Endothelial cell of umbilical vein (primary cell): ENCODE measurements at regions not wholly inside any gene's neighbourhood (a gene's known extent, or its start where the extent isn't known, plus 50 kb on each side); places are given as distances from the start of the nearest gene placed in this dataset.

Experiments used
- BruUV-seq: library from RNA; stranded (reverse); fragments of 400-500 nt; replicated peaks from 2 replicates; lab custom pipeline; 2021; lab: Mats Ljungman, UMichigan
- CTCF ChIA-PET: fragments of 300-600, 350-600 bp; sonication (Branson Sonifier 250); formaldehyde crosslinking; loops from one replicate; lab custom pipeline; 2021; ENCODE audit warnings: antibody characterized with exemption, inconsistent platforms; lab: Charles Lee
- POLR2A ChIA-PET: fragments of 300-600, 350-600 bp; sonication (Branson Sonifier 250); formaldehyde crosslinking; loops from one replicate; lab custom pipeline; 2021; ENCODE audit warnings: antibody characterized with exemption, inconsistent platforms; lab: Charles Lee
- DNase-seq: peaks from one replicate; pipeline ENCODE4 v3.0.0-alpha.2; 2011; ENCODE audit warnings: low read depth, low spot score
- FAIRE-seq: peaks from 2 replicates; lab custom pipeline; 2011; peaks lifted over from hg19 to GRCh38; lab: Jason Lieb, UNC
- H2AFZ ChIP-seq: 2 replicates; pipeline ENCODE4 v1.6.0; 2012; ENCODE audit warnings: low read depth, low read length, control low read depth, inconsistent platforms
- H3K27ac ChIP-seq: 2 replicates; pipeline ENCODE4 v1.5.1; 2011; ENCODE audit warnings: low read depth, mild to moderate bottlenecking, control low read depth, low read length, moderate library complexity; ENCODE audit not compliant: insufficient read depth
- H3K27me3 ChIP-seq, 2 experiments: 2 replicates each; pipeline versions ENCODE4 v1.6.0 to v1.6.1; 2011; ENCODE audit warnings: low read length in 2 of 2, mixed read lengths in 1 of 2; ENCODE audit not compliant: control insufficient read depth in 2 of 2, insufficient read depth in 2 of 2
- H3K36me3 ChIP-seq, 2 experiments: 2 replicates in 1 of 2; 3 replicates in 1 of 2; pipeline ENCODE4 v1.5.1; 2011; ENCODE audit warnings: low read length in 2 of 2, mild to moderate bottlenecking in 1 of 2, moderate library complexity in 1 of 2; ENCODE audit not compliant: control insufficient read depth in 2 of 2, insufficient read depth in 2 of 2; ENCODE audit errors: extremely low read depth in 1 of 2
- H3K4me1 ChIP-seq: 3 replicates; pipeline ENCODE4 v1.5.1; 2011; ENCODE audit warnings: mild to moderate bottlenecking, low read length; ENCODE audit not compliant: control insufficient read depth, insufficient read depth; ENCODE audit errors: extremely low read depth
- H3K4me2 ChIP-seq: 2 replicates; pipeline ENCODE4 v1.6.1; 2011; ENCODE audit warnings: low read length, control low read depth, mixed read lengths; ENCODE audit not compliant: insufficient read depth
- H3K4me3 ChIP-seq, 3 experiments: fragments of 200-600 bp in 1 of 3; sonication (generic), shearing (Covaris generic) in 1 of 3; replicated peaks in 1 of 3; 2 replicates each; pipeline ENCODE4 v1.5.1; 2011 to 2016; ENCODE audit warnings: control low read depth in 3 of 3, low read length in 3 of 3, mild to moderate bottlenecking in 2 of 3, inconsistent platforms in 1 of 3, low read depth in 1 of 3, moderate library complexity in 1 of 3; ENCODE audit not compliant: insufficient read depth in 1 of 3
- H3K79me2 ChIP-seq: 2 replicates; pipeline ENCODE4 v1.6.0; 2012; ENCODE audit warnings: low read length, inconsistent platforms; ENCODE audit not compliant: control insufficient read depth, insufficient read depth
- H3K9ac ChIP-seq: replicated peaks from 2 replicates; pipeline ENCODE3; 2011; ENCODE audit warnings: low read length, control low read depth; ENCODE audit not compliant: insufficient read depth; ENCODE audit errors: extremely low read depth
- H3K9me1 ChIP-seq: replicated peaks from 3 replicates; pipeline ENCODE4 v1.6.0; 2011; ENCODE audit warnings: mild to moderate bottlenecking, low read length; ENCODE audit not compliant: control insufficient read depth, insufficient read depth; ENCODE audit errors: extremely low read depth
- H3K9me3 ChIP-seq: replicated peaks from 2 replicates; pipeline ENCODE4 v1.5.1; 2012; ENCODE audit warnings: low read length, inconsistent platforms; ENCODE audit not compliant: control insufficient read depth, insufficient read depth
- H4K20me1 ChIP-seq: replicated peaks from 2 replicates; pipeline ENCODE3; 2011; ENCODE audit warnings: mild to moderate bottlenecking, low read length; ENCODE audit not compliant: control insufficient read depth, insufficient read depth; ENCODE audit errors: extremely low read depth
- CTCF ChIP-seq, 2 donors: IDR thresholded peaks; 1 replicate in 1 of 2; 2 replicates in 1 of 2; pipeline ENCODE4 v1.5.1; 2011; ENCODE audit warnings: low read length in 2 of 2, mild to moderate bottlenecking in 2 of 2, moderate library complexity in 2 of 2, control low read depth in 1 of 2, inconsistent platforms in 1 of 2, low read depth in 1 of 2; ENCODE audit not compliant: insufficient read depth in 1 of 2; ENCODE audit errors: extremely low read depth in 1 of 2
- EZH2 ChIP-seq: IDR thresholded peaks from 2 replicates; pipeline ENCODE4 v1.6.1; 2012; ENCODE audit warnings: borderline replicate concordance, low read depth, mild to moderate bottlenecking, moderate library complexity, low read length, inconsistent platforms; ENCODE audit not compliant: severe bottlenecking
- FOS ChIP-seq: IDR thresholded peaks from 2 replicates; pipeline ENCODE4 v1.6.1; 2011; ENCODE audit warnings: mild to moderate bottlenecking, low read length, moderate library complexity, borderline replicate concordance; ENCODE audit not compliant: insufficient read depth
- GATA2 ChIP-seq: IDR thresholded peaks from 2 replicates; pipeline ENCODE4 v1.7.0; 2011; ENCODE audit warnings: low read depth, mild to moderate bottlenecking, moderate library complexity, mixed read lengths, low read length; ENCODE audit not compliant: insufficient read length, insufficient read depth
- JUN ChIP-seq: IDR thresholded peaks from 2 replicates; pipeline ENCODE4 v1.6.1; 2011; ENCODE audit warnings: borderline replicate concordance, low read depth; ENCODE audit not compliant: insufficient read length, insufficient read depth
- MAX ChIP-seq: IDR thresholded peaks from 2 replicates; pipeline ENCODE4 v1.6.1; 2011; ENCODE audit not compliant: insufficient read depth, insufficient read length
- MYC ChIP-seq: IDR thresholded peaks from one replicate; pipeline ENCODE4 v1.6.1; 2011; ENCODE audit warnings: mild to moderate bottlenecking, low read depth, low read length
- POLR2A ChIP-seq: IDR thresholded peaks from 2 replicates; pipeline ENCODE4 v1.6.1; 2012; ENCODE audit warnings: low read depth, mild to moderate bottlenecking, control low read depth, low read length
- POLR2AphosphoS5 ChIP-seq: IDR thresholded peaks from 2 replicates; pipeline ENCODE4 v1.6.1; 2012; ENCODE audit warnings: low read depth, mild to moderate bottlenecking, control low read depth, low read length, moderate library complexity; ENCODE audit not compliant: insufficient read depth
- dilution Hi-C: fragments of 300-500 bp; cut with MboI; formaldehyde crosslinking; loops from one replicate; pipeline ENCODE4 v1.15.0; 2019; ENCODE audit warnings: low sequenced_read_pairs; ENCODE audit not compliant: extremely low pct_ligation_motif_present
- intact Hi-C: fragments of 100-400 bp; cut with micrococcal nuclease; formaldehyde crosslinking; loops from one replicate; pipeline ENCODE4 v1.10.0; 2022

- no peak overlapping the region for H3K9ac ChIP-seq
- FAIRE-seq (no peak), DNase-seq (no peak)
- no peaks in the 10 kb centered on the region for H3K4me1 ChIP-seq
- H3K79me2 ChIP-seq: no peaks in the 10 kb centered on the region
- H2AFZ ChIP-seq: no peak overlapping the region
- H3K36me3 ChIP-seq: no peaks in the 10 kb centered on the region
- no peaks in the 10 kb centered on the region for H4K20me1 ChIP-seq
- H3K4me2 ChIP-seq: no peak overlapping the region
- intact Hi-C loops (no loop called here), dilution Hi-C loops (no loop called here)
- H3K27me3 ChIP-seq: peaks cover 2 to 3% of the 10 kb centered on the region in 2 experiments
- H3K4me3 ChIP-seq: no peak overlapping the region
- H3K27ac ChIP-seq: no peak overlapping the region
- no peaks in the 10 kb centered on the region for H3K9me1 ChIP-seq
- CTCF ChIA-PET: no interaction called here
- no peak for TF ChIP-seq JUN
- TF ChIP-seq CTCF (IDR thresholded peaks at IDR 0.05; ENCODE audit: extremely low read depth in 1 of 2, insufficient read depth in 1 of 2, low read depth in 1 of 2, low read length in 2 of 2): no peak
- TF ChIP-seq GATA2: no peak
- TF ChIP-seq MAX: no peak
- no peak for TF ChIP-seq POLR2AphosphoS5
- TF ChIP-seq EZH2: no peak
- TF ChIP-seq FOS: no peak
- TF ChIP-seq MYC: no peak
- TF ChIP-seq POLR2A: no peak
- BruUV-seq: no TSS peak
- no peaks in the 10 kb centered on the region for H3K9me3 ChIP-seq
- POLR2A ChIA-PET: no interaction called here
Measured at GRCh38 chr5:74978345-74978744, 74.0 kb downstream of the GCNT4 start.
